DND-41 (cell line): ENCODE measurements at regions not wholly inside any gene's neighbourhood (a gene's known extent, or its start where the extent isn't known, plus 50 kb on each side); places are given as distances from the start of the nearest gene placed in this dataset.

Experiments
- CTCF ChIP-seq: IDR thresholded peaks from 2 replicates; pipeline ENCODE4 v1.5.1; 2012; ENCODE audit warnings: borderline replicate concordance, low read length, moderate library complexity, mild to moderate bottlenecking; ENCODE audit not compliant: poor library complexity, severe bottlenecking; ENCODE audit errors: extremely low read depth
- EZH2 ChIP-seq: IDR thresholded peaks from 3 replicates; pipeline ENCODE4 v1.6.1; 2012; ENCODE audit warnings: borderline replicate concordance, low read depth, mild to moderate bottlenecking, moderate library complexity, low read length, inconsistent platforms; ENCODE audit not compliant: severe bottlenecking

GRCh38 chr16:60945225-60945624 is 1091.0 kb downstream of the CDH8 start:
- TF ChIP-seq CTCF (no peak), EZH2 (no peak)
